Keratinocyte (primary cell): ENCODE measurements at regions not wholly inside any gene's neighbourhood (a gene's known extent, or its start where the extent isn't known, plus 50 kb on each side); places are given as distances from the start of the nearest gene placed in this dataset.

Source experiments
- CTCF ChIP-seq, 3 experiments: IDR thresholded peaks in 1 of 3; conservative IDR thresholded peaks in 1 of 3; optimal IDR thresholded peaks in 1 of 3; 2 replicates in 2 of 3; 3 replicates in 1 of 3; pipeline versions ENCODE3 to v1.5.1; 2011; ENCODE audit warnings: low read length in 3 of 3, mild to moderate bottlenecking in 3 of 3, moderate library complexity in 2 of 3, control low read depth in 1 of 3, inconsistent platforms in 1 of 3; ENCODE audit not compliant: insufficient read depth in 2 of 3; ENCODE audit errors: extremely low read depth in 1 of 3
- EZH2 ChIP-seq: IDR thresholded peaks from one replicate; pipeline ENCODE4 v1.6.1; 2012; ENCODE audit warnings: inconsistent platforms, mild to moderate bottlenecking, low read length, moderate library complexity

GRCh38 chr12:114919479-114919878, 235.5 kb upstream of the TBX3 start:
- TF ChIP-seq CTCF (optimal IDR thresholded peaks at IDR 0.05 in 1 of 3, IDR thresholded peaks at IDR 0.05 in 1 of 3, conservative IDR thresholded peaks at IDR 0.05 in 1 of 3; ENCODE audit: extremely low read depth in 1 of 3, insufficient read depth in 2 of 3, low read length in 3 of 3) (no peak), EZH2 (no peak)
